Loucy (cell line): ENCODE measurements at regions not wholly inside any gene's neighbourhood (a gene's known extent, or its start where the extent isn't known, plus 50 kb on each side); places are given as distances from the start of the nearest gene placed in this dataset.

Experiments
- H2AFZ ChIP-seq: fragments of 200-600 bp; sonication (generic); 2 replicates; pipeline ENCODE4 v1.6.0; 2016; ENCODE audit warnings: antibody characterized with exemption, mild to moderate bottlenecking, low read length, moderate library complexity
- H3F3A ChIP-seq: fragments of 200-600 bp; 2 replicates; pipeline ENCODE4 v1.6.0; 2016; ENCODE audit warnings: antibody characterized with exemption, low read depth, mild to moderate bottlenecking
- H3K27me3 ChIP-seq: fragments of 200-600 bp; sonication (generic); 2 replicates; pipeline ENCODE4 v1.6.1; 2014; ENCODE audit warnings: low read length, mild to moderate bottlenecking; ENCODE audit not compliant: insufficient read depth, poor library complexity, severe bottlenecking
- H3K36me3 ChIP-seq: fragments of 200-600 bp; sonication (generic); 2 replicates; pipeline ENCODE4 v1.6.1; 2016; ENCODE audit warnings: low read length; ENCODE audit not compliant: insufficient read depth
- H3K4me1 ChIP-seq: fragments of 200-600 bp; sonication (generic); 2 replicates; pipeline ENCODE4 v1.5.1; 2014; ENCODE audit warnings: low read length, mild to moderate bottlenecking; ENCODE audit not compliant: insufficient read depth, poor library complexity, severe bottlenecking
- H3K4me2 ChIP-seq: fragments of 200-600 bp; sonication (generic); 2 replicates; pipeline ENCODE4 v1.6.0; 2014; ENCODE audit warnings: antibody characterized with exemption, low read length, low read depth, mild to moderate bottlenecking; ENCODE audit not compliant: poor library complexity, severe bottlenecking
- H3K4me3 ChIP-seq: fragments of 200-600 bp; sonication (generic); 2 replicates; pipeline ENCODE4 v1.5.1; 2014; ENCODE audit warnings: low read length, mild to moderate bottlenecking, mixed read lengths; ENCODE audit not compliant: poor library complexity, severe bottlenecking
- H3K79me2 ChIP-seq: fragments of 200-600 bp; sonication (generic); 2 replicates; pipeline ENCODE4 v1.6.1; 2014; ENCODE audit warnings: low read length; ENCODE audit not compliant: insufficient read depth
- H3K9ac ChIP-seq: fragments of 200-600 bp; sonication (generic); 2 replicates; pipeline ENCODE4 v1.6.0; 2014; ENCODE audit warnings: mild to moderate bottlenecking, low read depth, low read length, moderate library complexity; ENCODE audit not compliant: poor library complexity, severe bottlenecking
- H3K9me2 ChIP-seq: fragments of 200-600 bp; sonication (generic); replicated peaks from 2 replicates; pipeline ENCODE4 v1.6.1; 2016; ENCODE audit warnings: low read depth, low read length, mixed read lengths
- H3K9me3 ChIP-seq: fragments of 200-600 bp; sonication (generic); 2 replicates; pipeline ENCODE4 v1.6.1; 2014; ENCODE audit warnings: mild to moderate bottlenecking, antibody characterized with exemption, low read length, low read depth; ENCODE audit not compliant: insufficient read depth
- H4K20me1 ChIP-seq: fragments of 200-600 bp; sonication (generic); 2 replicates; pipeline ENCODE4 v1.6.0; 2014; ENCODE audit warnings: antibody characterized with exemption, low read length, mild to moderate bottlenecking; ENCODE audit not compliant: insufficient read depth, poor library complexity, severe bottlenecking
- CTCF ChIP-seq: fragments of 200-600 bp; sonication (generic); conservative IDR thresholded peaks from 2 replicates; pipeline ENCODE4 v1.5.1; 2014; ENCODE audit warnings: mild to moderate bottlenecking, antibody characterized with exemption, low read length
- EZH2phosphoT487 ChIP-seq: fragments of 200-600 bp; IDR thresholded peaks from 2 replicates; pipeline ENCODE4 v1.6.1; 2018; ENCODE audit warnings: antibody characterized with exemption, mild to moderate bottlenecking, moderate library complexity, borderline replicate concordance

- H2AFZ ChIP-seq, result no peak overlapping the region
- H4K20me1 ChIP-seq, result no peaks in the 10 kb centered on the region
- H3K4me1 ChIP-seq, result no peaks in the 10 kb centered on the region
- H3F3A ChIP-seq, result no peaks in the 10 kb centered on the region
- H3K79me2 ChIP-seq, result no peaks in the 10 kb centered on the region
- H3K9me2 ChIP-seq, result no peaks in the 10 kb centered on the region
- no peak overlapping the region for H3K9ac ChIP-seq
- no peak overlapping the region for H3K4me2 ChIP-seq
- H3K27me3 ChIP-seq, result no peaks in the 10 kb centered on the region
- H3K9me3 ChIP-seq, result no peaks in the 10 kb centered on the region; the same call in 1 of the 2 replicates
- TF ChIP-seq CTCF, result no peak
- no peak for TF ChIP-seq EZH2phosphoT487
- no peaks in the 10 kb centered on the region for H3K36me3 ChIP-seq
- H3K4me3 ChIP-seq, result no peak overlapping the region
These were observed 171.5 kb upstream of the IRS2 start for GRCh38 chr13:109957875-109958274.

- no peaks in the 10 kb centered on the region; the same call in 1 of the 2 replicates for H3K9me3 ChIP-seq
- no peaks in the 10 kb centered on the region for H3K36me3 ChIP-seq
- no peaks in the 10 kb centered on the region for H4K20me1 ChIP-seq
- H3K4me2 ChIP-seq, result no peak overlapping the region
- H3K4me3 ChIP-seq, result no peak overlapping the region
- H3K9ac ChIP-seq, result no peak overlapping the region
- TF ChIP-seq CTCF (no peak), EZH2phosphoT487 (no peak)
- H3K4me1 ChIP-seq, result no peaks in the 10 kb centered on the region
- H2AFZ ChIP-seq, result no peak overlapping the region
- H3K79me2 ChIP-seq, result no peaks in the 10 kb centered on the region
- H3F3A ChIP-seq, result no peaks in the 10 kb centered on the region
- H3K27me3 ChIP-seq, result no peaks in the 10 kb centered on the region
- H3K9me2 ChIP-seq, result no peaks in the 10 kb centered on the region
These were observed 169.2 kb upstream of the IRS2 start for GRCh38 chr13:109955598-109955997.

GRCh38 chr13:109954441-109954840 lies 168.1 kb upstream of the IRS2 start:
- H3K4me3 ChIP-seq, result no peak overlapping the region
- H3K4me2 ChIP-seq, result no peak overlapping the region
- TF ChIP-seq CTCF, result no peak
- no peak for TF ChIP-seq EZH2phosphoT487
- H3K9me3 ChIP-seq, result no peaks in the 10 kb centered on the region; the same call in 1 of the 2 replicates
- no peaks in the 10 kb centered on the region for H3K27me3 ChIP-seq
- H3F3A ChIP-seq, result no peaks in the 10 kb centered on the region
- no peaks in the 10 kb centered on the region for H3K4me1 ChIP-seq
- no peaks in the 10 kb centered on the region for H3K79me2 ChIP-seq
- no peaks in the 10 kb centered on the region for H3K36me3 ChIP-seq
- no peaks in the 10 kb centered on the region for H3K9me2 ChIP-seq
- H2AFZ ChIP-seq, result no peak overlapping the region
- H4K20me1 ChIP-seq, result no peaks in the 10 kb centered on the region
- H3K9ac ChIP-seq, result no peak overlapping the region
